Left lung (tissue), 4 donors: ENCODE measurements at regions not wholly inside any gene's neighbourhood (a gene's known extent, or its start where the extent isn't known, plus 50 kb on each side); places are given as distances from the start of the nearest gene placed in this dataset.

Experiments used
- ATAC-seq: fragments of 200-7000 bp; cut with Tn5 transposase; one replicate; pipeline ENCODE4 v1.9.1; 2020; ENCODE audit warnings: moderate library complexity
- DNase-seq, 4 donors: peaks; one replicate each; pipeline ENCODE4 v3.0.0-alpha.2; 2013 to 2020
- H3K27ac ChIP-seq, 2 donors: fragments of 200-600 bp; sonication (generic) in 1 of 2; one replicate each; pipeline versions ENCODE4 v1.5.0 to v1.8.0; 2020 to 2021
- H3K27me3 ChIP-seq, 2 donors: fragments of 200-600 bp; sonication (generic) in 1 of 2; one replicate each; pipeline versions ENCODE4 v1.5.0 to v1.8.0; 2020 to 2021
- H3K36me3 ChIP-seq, 2 donors: fragments of 200-600 bp; sonication (generic) in 1 of 2; one replicate each; pipeline versions ENCODE4 v1.5.0 to v1.8.0; 2020 to 2021
- H3K4me1 ChIP-seq, 2 donors: fragments of 200-600 bp; one replicate each; pipeline ENCODE4 v1.8.0; 2021
- H3K4me3 ChIP-seq, 2 donors: fragments of 200-600 bp; sonication (generic) in 1 of 2; one replicate each; pipeline versions ENCODE4 v1.5.0 to v1.8.0; 2020 to 2021; ENCODE audit warnings: mild to moderate bottlenecking in 1 of 2
- H3K9me3 ChIP-seq, 2 donors: fragments of 200-600 bp; sonication (generic) in 1 of 2; one replicate each; pipeline versions ENCODE4 v1.5.0 to v1.8.0; 2020 to 2021
- CTCF ChIP-seq, 2 donors: fragments of 200-600 bp; sonication (generic) in 1 of 2; IDR thresholded peaks; one replicate each; pipeline versions ENCODE4 v1.5.0 to v1.8.0; 2021; ENCODE audit warnings: antibody characterized with exemption in 2 of 2
- intact Hi-C, 2 donors: fragments of 100-400 bp; cut with DNase I; formaldehyde crosslinking; loops; one replicate each; pipeline versions ENCODE4 v1.11.2 to v1.14.2; 2022
- donor health status: DM: no; HTN: yes; CAD: no.
- donor health status: DM: no; HTN: no; CAD: no.

GRCh38 chr16:66236301-66236700, 130.2 kb upstream of the CDH5 start:
- Histone ChIP-seq H3K4me1 (no peaks in the 10 kb centered on the region), H3K27ac (no peak overlapping the region), H3K9me3 (peaks cover 0 to 13% of the 10 kb centered on the region in 2 donors), H3K4me3 (no peak overlapping the region), H3K36me3 (no peaks in the 10 kb centered on the region), H3K27me3 (no peaks in the 10 kb centered on the region)
- no peak for TF ChIP-seq CTCF (IDR thresholded peaks at IDR 0.05)
- ATAC-seq (no peak), DNase-seq (no peak)
- intact Hi-C loops, result no loop called here

GRCh38 chr16:66231452-66232160, 134.9 kb upstream of the CDH5 start:
- no peak for TF ChIP-seq CTCF (IDR thresholded peaks at IDR 0.05)
- no peaks in the 10 kb centered on the region for H3K9me3 ChIP-seq
- H3K27me3 ChIP-seq, result peaks cover 0 to 4% of the 10 kb centered on the region in 2 donors
- no peak overlapping the region for H3K27ac ChIP-seq
- ATAC-seq (no peak), DNase-seq (no peak)
- H3K4me1 ChIP-seq, result peaks cover 0 to 18% of the 10 kb centered on the region in 2 donors
- intact Hi-C loops, result no loop called here
- no peak overlapping the region for H3K4me3 ChIP-seq
- no peaks in the 10 kb centered on the region for H3K36me3 ChIP-seq

- Histone ChIP-seq H3K27ac (no peak overlapping the region), H3K4me3 (no peak overlapping the region), H3K27me3 (peaks cover 0 to 4% of the 10 kb centered on the region in 2 donors), H3K4me1 (peaks cover 0 to 18% of the 10 kb centered on the region in 2 donors), H3K36me3 (no peaks in the 10 kb centered on the region), H3K9me3 (no peaks in the 10 kb centered on the region)
- intact Hi-C loops, result no loop called here
- DNase-seq (no peak), ATAC-seq (no peak)
- TF ChIP-seq CTCF (IDR thresholded peaks at IDR 0.05), result no peak
Measured at GRCh38 chr16:66229651-66230050, 136.8 kb upstream of the CDH5 start.

- DNase-seq (peak in 2 of 4 donors; percentile 60 to 73), ATAC-seq (no peak)
- Histone ChIP-seq H3K36me3 (no peaks in the 10 kb centered on the region), H3K9me3 (no peaks in the 10 kb centered on the region), H3K4me3 (no peak overlapping the region), H3K27ac (no peak overlapping the region), H3K4me1 (peaks cover 0 to 18% of the 10 kb centered on the region in 2 donors), H3K27me3 (peaks cover 0 to 4% of the 10 kb centered on the region in 2 donors)
- intact Hi-C loops, result no loop called here
- no peak for TF ChIP-seq CTCF (IDR thresholded peaks at IDR 0.05)
Measured at GRCh38 chr16:66228792-66229191, 137.7 kb upstream of the CDH5 start.

GRCh38 chr16:66227766-66228530, 138.5 kb upstream of the CDH5 start:
- intact Hi-C loops, result no loop called here
- no peak for TF ChIP-seq CTCF (IDR thresholded peaks at IDR 0.05)
- peaks cover 0 to 18% of the 10 kb centered on the region in 2 donors for H3K4me1 ChIP-seq
- peak overlapping the region in 1 of 2 donors; percentile 61 for H3K27ac ChIP-seq
- ATAC-seq (no peak), DNase-seq (no peak)
- H3K27me3 ChIP-seq, result peaks cover 0 to 4% of the 10 kb centered on the region in 2 donors
- no peaks in the 10 kb centered on the region for H3K9me3 ChIP-seq
- H3K36me3 ChIP-seq, result no peaks in the 10 kb centered on the region
- no peak overlapping the region for H3K4me3 ChIP-seq
